C1 segment of cervical spinal cord (tissue), 14 donors: ENCODE measurements at regions not wholly inside any gene's neighbourhood (a gene's known extent, or its start where the extent isn't known, plus 50 kb on each side); places are given as distances from the start of the nearest gene placed in this dataset.

Experiments used
- DNase-seq, 14 donors: peaks; one replicate each; lab custom pipeline; 2025; lab: John Stamatoyannopoulos, UW

DNA sequence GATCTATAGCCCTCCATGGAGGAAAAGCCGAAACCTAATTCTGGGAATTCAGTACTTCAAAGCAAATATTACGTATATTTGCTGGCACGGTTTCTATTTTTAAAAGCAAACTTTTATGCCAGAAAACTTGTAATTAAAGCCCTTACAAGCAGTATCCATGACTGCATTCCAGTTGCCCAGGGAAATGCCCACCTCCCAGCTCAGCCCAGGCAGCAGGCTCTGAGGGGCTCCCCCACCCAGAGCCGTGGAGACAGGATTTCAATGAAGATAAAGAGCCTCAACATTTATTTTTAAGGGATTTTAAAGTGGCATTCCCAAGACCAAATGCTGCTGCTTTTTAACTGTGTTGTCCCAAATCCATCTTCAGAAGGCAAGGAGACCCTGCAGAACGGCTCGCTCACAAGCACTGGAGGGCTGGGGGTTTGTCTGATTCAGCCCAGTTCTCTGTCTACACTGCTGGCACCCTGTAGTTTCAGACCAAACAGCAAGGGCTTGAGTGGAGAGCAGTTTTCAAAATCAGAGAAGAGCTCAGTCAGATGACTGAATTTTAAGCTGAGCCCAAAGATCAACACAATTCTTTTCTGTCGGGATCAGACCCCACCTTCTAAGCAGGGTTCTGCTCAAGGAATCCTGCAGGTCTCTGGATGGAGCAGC, 105.1 kb downstream of the KCNF1 start:
- no peak for DNase-seq

DNA sequence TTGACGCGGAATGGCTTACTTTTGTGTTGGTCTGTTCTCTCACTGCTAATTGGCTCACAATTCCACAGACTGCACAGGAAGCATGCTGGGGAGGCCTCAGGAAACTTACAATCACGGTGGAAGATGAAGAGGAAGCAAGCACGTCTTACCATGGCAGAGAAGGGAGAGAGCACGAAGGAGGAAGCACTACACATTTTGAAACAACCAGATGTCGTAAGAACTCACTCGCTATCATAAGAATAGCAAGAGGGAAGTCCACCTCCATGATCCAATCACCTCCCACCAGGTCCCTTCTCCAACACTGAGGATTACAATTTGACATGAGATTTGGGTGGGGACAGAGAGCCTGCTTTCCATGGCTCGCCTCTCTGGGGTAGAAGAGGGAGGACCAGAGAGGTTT, 106.2 kb downstream of the KCNF1 start:
- DNase-seq = no peak

DNA sequence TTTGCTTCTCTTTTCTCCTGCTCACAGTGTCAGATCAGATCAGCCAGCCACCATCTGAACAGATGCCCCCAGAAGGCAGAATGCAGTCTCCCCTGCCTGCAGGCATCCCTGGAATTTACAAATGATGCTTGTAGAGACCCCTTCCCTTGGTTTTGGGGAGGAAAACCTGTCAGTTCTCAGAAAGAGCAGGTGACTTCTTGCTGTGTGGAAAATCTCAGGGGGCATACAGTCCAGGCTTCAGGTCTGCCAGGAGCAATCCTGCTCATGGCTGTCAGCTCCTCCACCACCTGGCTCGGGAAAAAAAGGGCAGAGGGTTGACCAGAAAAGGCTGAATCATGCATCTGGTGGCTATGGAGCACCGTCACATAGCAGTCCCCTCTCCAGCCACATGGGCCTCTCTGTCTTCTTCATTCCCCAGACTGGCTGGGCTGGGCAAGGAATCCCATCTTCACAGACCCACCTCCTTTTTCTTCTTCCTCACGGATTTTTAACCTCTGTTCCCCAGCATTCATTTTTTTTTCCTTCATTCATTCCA, 107.0 kb downstream of the KCNF1 start:
- no peak for DNase-seq

DNA sequence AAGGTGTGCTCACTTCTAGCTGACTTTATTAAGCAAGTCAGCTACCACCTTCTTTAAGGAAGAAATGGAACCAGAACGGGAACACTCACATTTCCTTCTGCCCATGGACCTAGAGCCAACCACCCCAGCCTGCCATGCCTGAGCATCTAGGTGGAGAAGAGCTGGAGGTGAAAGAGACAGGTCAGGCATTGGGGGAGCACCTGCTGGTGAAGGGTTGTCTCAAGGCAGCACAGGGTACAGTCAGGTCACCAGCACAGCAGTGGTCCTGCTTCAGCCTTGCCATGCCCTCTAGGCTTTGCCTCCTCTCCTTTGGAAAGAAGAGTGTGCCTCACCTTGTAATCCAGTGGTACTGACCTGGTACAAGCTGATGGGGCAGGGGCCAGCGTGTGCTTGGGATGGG, 107.9 kb downstream of the KCNF1 start:
- no peak for DNase-seq

DNA sequence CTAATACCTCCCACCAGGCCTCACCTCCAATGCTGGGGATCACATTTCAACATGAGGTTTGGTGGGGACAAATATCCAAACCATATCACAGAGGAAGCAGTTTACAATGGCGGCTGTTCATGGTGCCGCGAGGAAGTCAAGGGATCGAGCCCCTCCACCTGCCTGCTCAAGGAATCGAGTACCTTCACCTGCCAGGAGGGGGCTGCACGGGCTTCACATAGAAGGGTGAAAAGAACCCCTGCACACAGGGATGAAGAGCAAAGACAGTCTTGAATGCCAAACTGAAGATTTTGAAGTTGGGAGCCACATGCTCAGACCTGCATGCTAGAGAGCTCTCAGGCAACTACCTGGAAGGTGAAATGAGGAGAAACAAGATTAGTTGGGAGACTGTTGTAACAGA, 110.3 kb downstream of the KCNF1 start:
- no peak for DNase-seq

DNA sequence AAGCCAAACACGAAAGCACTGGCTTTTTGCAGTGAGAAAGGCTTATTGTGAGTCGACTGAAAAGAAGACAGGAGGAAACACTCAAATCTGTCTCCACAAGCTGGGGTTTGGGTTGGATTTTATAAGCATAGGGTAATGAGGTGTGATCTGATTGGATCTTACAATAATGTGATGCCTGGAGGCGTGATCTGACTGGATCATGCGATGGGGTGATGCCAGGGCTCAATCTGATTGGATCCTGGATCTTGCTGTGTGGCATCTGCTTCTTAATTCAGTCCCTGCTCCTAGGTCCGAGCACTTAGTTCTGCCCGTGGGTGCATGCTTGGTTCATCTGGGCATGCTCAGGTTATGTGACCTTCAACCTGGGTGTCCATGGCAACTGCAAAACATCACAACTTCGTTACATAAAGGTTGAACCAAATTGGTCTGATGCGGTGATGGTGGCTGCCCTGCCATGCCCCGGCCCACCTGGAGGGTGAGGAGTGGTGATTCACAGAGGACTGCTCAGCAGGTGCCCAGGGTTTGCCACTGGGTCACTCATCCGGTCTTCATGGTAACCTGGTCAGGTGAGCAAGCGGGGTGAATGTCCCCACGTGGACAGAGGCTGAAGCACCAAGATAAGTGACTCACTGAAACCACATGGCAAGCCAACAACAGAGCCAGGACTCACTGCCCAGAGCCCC, 111.0 kb downstream of the KCNF1 start:
- DNase-seq = no peak

DNA sequence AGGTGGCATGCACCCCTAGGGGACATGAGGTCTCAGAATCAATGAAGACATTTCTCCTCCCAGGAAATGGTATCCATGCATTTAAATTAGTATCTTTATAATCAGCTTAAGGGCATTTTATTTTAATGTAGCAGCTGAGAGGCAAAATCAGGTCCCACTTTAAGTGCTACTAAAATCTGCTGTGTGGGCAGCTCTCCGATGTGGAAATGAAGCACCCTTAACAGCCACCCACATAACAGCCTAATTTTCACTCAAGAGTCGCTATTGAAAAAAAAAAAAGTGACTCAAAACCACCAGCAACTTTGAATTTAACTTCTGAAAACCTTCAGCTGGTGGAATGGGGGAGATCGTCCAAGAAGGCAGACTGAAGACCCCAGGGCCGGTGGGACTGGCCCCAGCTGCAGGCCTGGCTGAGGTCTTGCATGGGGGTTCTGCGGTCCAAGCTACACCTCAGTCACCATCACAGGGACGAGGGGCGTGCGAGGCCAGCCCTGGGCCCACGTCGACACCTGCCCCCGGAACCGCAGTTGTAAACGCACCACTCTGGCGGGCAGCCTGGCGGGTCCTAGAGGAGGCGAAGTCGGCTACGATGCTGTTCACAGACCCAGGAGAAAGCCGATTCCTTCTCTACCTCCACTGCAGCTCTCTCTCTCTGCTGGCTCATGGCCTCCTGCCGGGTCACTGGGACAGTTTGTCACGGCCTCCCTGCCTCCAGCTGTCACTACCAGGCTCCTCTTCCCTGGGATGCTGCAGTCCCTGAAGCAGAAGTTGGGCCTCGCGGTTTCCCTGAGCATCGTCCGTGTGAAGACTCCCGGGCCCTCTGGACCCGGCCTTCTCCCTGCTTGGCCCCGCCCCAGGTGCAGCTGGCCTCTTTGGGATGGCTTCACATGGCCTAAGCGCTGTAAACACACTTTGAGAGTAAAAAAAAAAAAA, 111.9 kb downstream of the KCNF1 start:
- DNase-seq = no peak

DNA sequence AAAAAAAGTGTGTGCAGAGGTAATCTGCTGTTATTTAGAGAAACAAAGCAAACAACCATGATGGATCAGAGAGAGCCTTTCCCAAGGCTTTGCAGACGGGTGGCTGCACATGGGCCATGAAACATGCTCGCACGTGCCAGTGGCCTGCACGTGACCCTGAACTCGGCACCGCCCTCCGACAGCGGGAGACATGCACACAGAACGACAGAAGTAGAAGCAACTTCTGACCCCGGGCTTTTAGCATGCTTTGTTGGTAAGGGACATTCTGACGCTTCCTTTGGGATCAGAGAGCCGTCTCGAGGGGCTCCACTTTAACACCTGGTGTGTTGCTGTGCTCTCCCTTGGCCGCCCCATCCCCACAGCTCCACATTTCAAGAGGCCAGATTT, 112.5 kb downstream of the KCNF1 start:
- DNase-seq = no peak

DNA sequence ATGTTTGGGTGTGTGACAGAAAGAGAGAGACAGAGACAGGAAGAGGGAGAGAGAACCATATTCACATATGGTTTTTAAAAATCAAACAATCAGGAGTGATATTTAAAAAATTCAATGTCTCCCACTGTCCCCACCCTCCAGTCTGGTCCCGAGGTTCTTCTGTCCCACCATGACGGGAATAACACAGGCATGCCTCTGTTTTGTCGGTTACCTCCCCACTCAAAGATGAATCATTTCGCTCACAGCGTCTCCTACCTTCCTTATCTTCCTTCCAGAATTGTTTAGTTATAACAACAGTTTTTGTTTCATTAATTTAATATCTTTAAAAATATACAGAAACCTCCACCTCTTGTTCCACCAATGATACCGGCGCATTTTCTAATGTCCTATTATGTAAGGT, 113.0 kb downstream of the KCNF1 start:
- DNase-seq = no peak

DNA sequence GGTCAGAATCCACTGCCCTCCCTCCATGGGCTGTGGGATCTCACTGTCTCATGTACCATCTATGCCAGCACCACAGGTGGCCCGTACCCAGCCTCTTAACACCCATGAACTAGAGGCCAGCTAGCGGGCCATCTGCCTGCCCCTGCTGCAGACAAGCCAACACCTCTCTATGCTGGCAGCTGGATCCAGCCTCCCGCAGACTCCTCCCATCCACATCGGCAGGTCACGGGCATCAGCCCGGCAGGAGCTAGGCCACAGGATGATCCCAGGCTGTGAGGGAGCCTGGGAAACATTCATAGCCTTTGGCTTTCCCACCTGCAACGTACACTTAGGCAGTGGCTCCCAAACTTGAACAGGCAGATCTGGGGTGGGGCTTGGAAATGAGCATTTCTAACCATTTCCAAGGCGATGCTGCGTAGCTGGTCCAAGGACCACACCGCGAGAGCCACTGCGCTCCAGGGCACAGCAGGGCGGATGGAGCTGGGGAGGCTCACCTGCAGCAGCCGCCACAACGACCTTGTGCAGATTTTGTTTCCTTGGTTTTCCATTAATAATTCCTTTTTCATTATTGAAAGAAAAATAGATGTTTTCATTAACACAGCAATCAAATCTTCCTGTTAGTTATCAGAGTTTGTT, 114.7 kb downstream of the KCNF1 start:
- DNase-seq = no peak

DNA sequence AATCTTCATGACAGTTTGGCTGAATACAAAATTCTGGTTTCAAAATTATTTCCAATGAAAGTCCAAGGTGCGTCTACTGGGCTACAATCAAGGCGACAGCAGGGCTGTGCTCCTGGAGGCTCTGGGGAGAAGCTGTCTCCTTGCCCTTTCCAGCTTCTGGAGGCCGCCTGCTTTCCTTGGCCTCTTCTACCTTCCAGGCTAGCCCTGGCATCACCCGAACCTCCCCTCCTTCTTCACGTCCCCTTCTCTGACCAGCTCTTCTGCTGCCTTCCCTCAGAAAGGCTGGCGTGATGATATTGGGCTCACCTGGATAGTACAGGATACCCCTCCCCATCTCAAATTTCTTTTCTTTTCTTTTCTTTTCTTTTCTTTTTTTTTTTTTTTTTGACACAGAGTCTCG, 115.5 kb downstream of the KCNF1 start:
- DNase-seq = no peak

DNA sequence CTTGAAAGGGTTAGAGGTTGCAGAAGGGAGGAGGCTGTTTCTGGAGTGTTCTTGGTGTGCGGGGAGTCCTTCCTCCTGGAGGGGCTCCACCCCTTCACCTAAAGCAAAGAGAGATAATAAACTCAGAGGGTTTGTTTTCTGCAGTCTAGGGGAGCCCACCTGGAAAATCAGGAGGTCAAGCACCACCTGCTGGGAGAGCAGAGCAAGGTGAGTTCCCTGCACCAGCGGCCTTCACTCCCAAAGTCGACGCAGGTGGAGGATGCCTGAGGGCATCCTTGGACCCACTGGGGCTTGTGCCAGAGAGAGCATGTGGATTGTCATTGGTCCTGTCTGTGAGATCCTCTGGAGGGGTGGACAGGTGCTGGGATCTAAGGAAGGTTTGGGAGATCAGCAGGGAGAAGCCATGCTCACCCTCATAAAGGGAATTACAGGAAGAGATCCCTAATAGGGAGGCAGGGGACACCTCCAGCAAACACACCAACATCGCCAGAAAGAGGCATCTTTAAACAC, 116.7 kb downstream of the KCNF1 start:
- no peak for DNase-seq

DNA sequence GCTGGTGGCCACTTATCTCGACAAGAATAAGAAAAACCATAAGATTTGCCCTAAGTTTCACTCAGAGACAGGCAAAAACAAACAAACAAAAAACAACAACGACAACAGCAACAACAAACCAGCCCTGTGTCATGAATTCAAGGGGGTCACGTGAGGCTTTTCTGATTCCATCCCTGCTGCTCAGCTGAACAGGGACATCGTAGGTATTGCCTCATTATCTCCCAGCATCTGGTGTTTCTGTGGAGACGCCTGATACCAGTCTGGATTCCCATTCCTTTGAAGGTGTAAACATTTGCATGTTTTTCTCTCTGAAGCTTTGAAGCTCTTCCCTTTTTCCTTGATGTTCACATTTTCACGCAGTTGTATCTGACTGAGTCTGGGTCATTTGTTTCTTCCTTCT, 117.4 kb downstream of the KCNF1 start:
- no peak for DNase-seq

DNA sequence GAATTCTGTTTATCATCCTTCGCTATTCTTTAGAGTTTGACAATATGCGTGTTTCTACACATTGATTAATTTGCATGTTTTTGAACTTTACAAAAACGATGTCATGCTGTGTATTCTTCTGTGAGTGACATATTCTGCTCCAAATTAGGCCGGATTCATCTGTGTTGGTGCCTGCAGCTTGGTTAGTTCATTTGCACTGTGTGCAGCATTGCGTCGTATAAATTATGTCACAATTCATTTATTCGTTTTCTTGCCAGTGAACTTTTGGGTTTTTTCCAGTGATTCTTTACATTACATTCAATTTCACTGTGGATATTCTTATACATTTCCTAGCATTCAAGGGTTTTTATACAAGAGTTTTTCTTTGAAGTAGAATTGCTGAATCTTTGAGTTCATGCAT, 118.3 kb downstream of the KCNF1 start:
- no peak for DNase-seq

DNA sequence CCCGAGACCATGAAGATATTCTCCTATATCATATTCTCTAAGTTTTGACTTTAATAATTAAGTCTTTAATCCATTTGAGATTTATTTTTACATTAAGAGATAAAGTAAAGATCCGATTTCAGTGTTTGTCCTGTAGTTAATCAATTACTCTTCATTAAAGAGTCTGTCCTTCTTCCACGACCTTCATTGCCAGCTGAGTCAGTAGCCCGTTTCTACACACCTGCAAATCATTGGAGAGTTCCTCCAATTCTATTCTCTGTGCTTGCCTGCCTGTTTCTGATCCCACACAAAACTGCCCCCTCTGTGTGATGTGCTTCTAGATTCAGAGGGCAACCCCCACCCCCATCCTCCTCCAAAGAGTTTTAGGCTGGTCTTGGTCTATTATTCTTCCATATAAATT, 119.2 kb downstream of the KCNF1 start:
- DNase-seq = no peak

DNA sequence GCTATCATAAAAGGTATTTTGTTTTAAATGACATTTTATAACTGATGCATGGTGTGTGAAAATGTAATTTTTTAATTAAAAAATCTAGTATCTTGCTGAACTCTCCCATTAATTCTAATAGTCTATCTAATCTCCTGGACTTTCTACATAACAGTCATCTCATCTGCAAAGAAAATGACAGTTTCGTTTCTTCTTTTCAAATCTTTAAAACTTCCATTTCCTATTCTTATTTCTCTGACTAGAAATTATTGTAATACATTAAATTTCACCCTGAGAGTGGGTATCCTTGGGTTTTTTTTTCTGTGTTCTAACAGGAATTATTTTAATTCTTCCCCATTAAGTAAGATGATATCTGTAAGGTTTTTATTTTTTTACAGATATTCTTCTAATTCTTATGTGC, 120.1 kb downstream of the KCNF1 start:
- DNase-seq = no peak

DNA sequence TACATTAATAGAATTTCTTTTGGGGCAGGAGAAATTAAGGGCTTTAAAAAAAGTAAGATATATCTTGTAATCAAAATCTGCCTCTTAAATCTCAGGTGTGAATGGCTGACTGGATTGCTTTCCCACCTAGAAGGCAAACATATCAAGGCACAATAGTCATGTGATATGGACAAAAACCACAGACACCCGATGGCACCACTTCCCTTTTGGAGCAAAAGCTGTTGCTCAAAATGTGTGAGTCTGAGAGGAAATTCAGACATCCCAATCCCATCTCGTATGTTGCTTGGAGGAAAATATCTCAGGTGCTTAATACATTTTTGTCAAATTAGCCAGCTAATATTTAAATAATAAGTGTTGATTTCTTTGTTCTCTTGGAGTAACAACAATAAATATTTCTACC, 120.7 kb downstream of the KCNF1 start:
- no peak for DNase-seq

DNA sequence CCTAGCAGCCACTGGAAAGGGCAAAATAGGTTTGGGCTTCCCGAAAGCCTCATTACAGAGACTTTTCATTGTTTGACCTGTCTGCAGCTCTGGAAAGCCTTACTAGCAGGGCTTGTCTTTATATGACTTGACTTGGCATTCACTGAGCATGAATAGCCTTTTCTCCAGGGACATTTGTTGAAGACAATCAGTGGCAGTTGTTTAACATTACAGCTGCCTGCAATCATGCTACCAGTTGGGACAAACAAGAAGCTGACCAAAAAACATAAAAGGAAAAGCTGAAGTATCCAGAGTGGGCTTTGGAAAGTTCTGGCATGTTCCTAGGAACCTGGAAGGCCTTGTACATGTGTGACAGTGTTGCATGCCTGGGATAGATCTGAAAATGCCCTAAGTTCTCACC, 121.4 kb downstream of the KCNF1 start:
- no peak for DNase-seq

DNA sequence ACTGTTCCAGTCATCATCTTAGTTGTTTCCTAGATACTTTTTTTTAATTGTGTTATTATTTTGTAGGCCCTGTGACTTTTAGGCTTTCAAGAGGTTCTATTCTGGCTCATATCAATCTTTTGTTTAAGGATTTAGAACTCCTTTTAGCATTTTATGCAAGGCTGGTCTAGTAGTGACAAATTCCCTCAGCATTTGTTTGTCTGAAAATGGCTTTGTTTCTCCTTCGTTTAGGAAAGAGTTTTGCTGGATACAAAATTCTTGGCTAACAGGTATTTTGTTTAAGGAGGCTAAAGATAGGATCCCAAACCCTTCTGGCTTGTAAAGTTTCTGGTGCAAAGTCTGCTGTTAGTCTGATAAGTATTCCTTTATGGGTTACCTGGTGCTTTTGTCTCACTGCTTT, 116.6 kb upstream of the SLC66A3 start:
- no peak for DNase-seq

DNA sequence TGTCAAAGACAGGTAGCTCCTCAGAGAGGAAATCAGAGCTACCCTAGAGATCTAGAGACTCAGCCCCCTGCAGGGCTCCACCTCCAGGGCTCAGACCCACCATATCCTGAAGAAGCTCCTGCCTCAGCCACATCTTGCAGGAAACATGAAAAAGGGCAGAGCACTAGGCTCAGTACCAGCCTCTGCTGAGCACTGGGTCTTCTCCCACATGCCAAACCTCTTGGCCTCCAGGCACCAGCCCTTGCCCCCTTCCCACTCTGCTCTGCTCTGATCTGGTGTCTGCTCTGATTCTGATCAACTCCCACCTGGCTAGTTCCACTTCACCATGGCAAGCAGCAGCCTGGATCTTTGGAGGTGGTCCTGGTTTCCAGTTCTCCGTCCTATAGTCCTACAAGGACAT, 114.3 kb upstream of the SLC66A3 start:
- DNase-seq = no peak

DNA sequence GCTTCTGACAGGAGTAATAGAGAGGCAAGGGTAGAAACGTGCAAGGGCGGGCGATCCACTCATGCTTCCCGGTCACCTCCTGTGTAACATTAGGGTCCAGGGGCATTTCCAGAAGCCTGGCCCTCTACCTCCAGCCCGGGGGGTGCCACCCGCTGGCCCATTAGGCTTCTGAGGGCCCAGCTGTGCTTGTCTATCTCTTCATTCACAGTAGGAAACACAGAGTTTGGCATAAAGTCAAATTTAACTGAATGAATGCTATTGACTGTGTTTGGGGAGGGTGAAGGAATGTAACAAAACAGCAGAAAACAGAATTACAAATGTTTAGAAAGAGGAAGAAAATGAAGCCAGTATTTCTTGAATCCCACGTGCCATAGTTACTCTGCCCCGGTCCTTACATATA, 112.4 kb upstream of the SLC66A3 start:
- DNase-seq = no peak

DNA sequence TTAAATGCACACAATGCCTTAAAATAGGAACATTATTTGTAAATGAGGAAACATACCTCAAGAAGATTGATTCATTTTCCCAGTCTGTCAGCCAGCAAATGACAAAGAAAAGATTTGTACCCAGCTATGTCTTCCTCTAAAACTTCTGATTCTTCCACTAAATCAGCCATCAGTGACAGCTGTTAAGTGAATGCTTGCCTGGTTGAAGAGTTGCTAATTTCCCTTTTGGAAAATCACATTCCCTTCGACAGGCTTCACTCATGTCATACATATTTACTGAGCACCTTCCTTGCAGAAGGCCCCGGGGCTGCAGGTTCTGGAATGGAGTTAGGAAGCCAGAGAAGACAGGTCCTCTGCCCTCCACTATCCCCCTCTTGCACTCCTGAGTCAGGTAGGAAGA, 112.0 kb upstream of the SLC66A3 start:
- no peak for DNase-seq
